HepG2 (cell line): ENCODE measurements at regions not wholly inside any gene's neighbourhood (a gene's known extent, or its start where the extent isn't known, plus 50 kb on each side); places are given as distances from the start of the nearest gene placed in this dataset.

Source experiments
- ARID5B ChIP-seq: IDR thresholded peaks from 2 replicates; pipeline ENCODE4 v1.4.0; 2020; ENCODE audit warnings: mild to moderate bottlenecking, missing genetic modification reagents
- ATF4 ChIP-seq, 2 experiments: fragments of 450-650 bp in 1 of 2; sonication (generic) in 1 of 2; formaldehyde crosslinking; IDR thresholded peaks; 2 replicates each; pipeline versions ENCODE4 v1.5.0 to v1.8.0; 2020 to 2022; ENCODE audit warnings: mild to moderate bottlenecking in 1 of 2, missing genetic modification reagents in 1 of 2
- CTCF ChIP-seq: sonication (generic); formaldehyde crosslinking; IDR thresholded peaks from 2 replicates; pipeline ENCODE4 v1.5.0; 2020; ENCODE audit warnings: mild to moderate bottlenecking, missing genetic modification reagents, moderate library complexity
- ELF1 ChIP-seq: sonication (generic); formaldehyde crosslinking; IDR thresholded peaks from 2 replicates; pipeline ENCODE4 v1.4.0; 2020; ENCODE audit warnings: missing genetic modification reagents
- PPARG ChIP-seq: conservative IDR thresholded peaks from 2 replicates; pipeline ENCODE4 v1.6.1; 2016; ENCODE audit warnings: missing biosample characterization, missing genetic modification reagents
- PRPF4 ChIP-seq: fragments of 200-400 bp; formaldehyde crosslinking; IDR thresholded peaks from 2 replicates; pipeline ENCODE4 v1.6.1; 2016; ENCODE audit warnings: low read length, low read depth; ENCODE audit not compliant: poor library complexity, severe bottlenecking
- STAG1 ChIP-seq: sonication (generic); formaldehyde crosslinking; IDR thresholded peaks from 2 replicates; pipeline ENCODE4 v1.4.0; 2020; ENCODE audit warnings: missing genetic modification reagents
- ZNF34 ChIP-seq: sonication (generic); formaldehyde crosslinking; IDR thresholded peaks from 2 replicates; pipeline ENCODE4 v1.4.0; 2020; ENCODE audit warnings: mild to moderate bottlenecking, missing genetic modification reagents, borderline replicate concordance
- ZNF407 ChIP-seq: sonication (generic); formaldehyde crosslinking; IDR thresholded peaks from one replicate; pipeline ENCODE4 v1.5.1; 2020; ENCODE audit warnings: mild to moderate bottlenecking, missing genetic modification reagents; ENCODE audit errors: not compliant biosample characterization
- ZNF83 ChIP-seq: sonication (generic); formaldehyde crosslinking; IDR thresholded peaks from 2 replicates; pipeline ENCODE4 v1.4.0; 2020; ENCODE audit warnings: missing genetic modification reagents, mild to moderate bottlenecking, borderline replicate concordance
- ZSCAN21 ChIP-seq: sonication (generic); formaldehyde crosslinking; IDR thresholded peaks from 2 replicates; pipeline ENCODE4 v1.8.0; 2022; ENCODE audit warnings: mild to moderate bottlenecking, missing genetic modification reagents, moderate library complexity, borderline replicate concordance

- TF ChIP-seq ELF1 (CRISPR knock-in tag) (no peak), ATF4 (CRISPR knock-in tag; IDR thresholded peaks at IDR 0.05) (no peak; a peak in 1 of 4 replicates), ZNF407 (no peak), ZNF34 (CRISPR knock-in tag) (no peak), STAG1 (CRISPR knock-in tag) (peak; percentile 31), ZSCAN21 (CRISPR knock-in tag) (no peak), ARID5B (CRISPR knock-in tag) (peak; percentile 87), CTCF (CRISPR knock-in tag) (peak; percentile 57), PPARG (CRISPR knock-in tag) (peak; percentile 98), ZNF83 (no peak), PRPF4 (no peak)
Measured at GRCh38 chr7:46153951-46154787, 233.1 kb upstream of the IGFBP3 start (continued).
